H1 (cell line): ENCODE measurements at regions not wholly inside any gene's neighbourhood (a gene's known extent, or its start where the extent isn't known, plus 50 kb on each side); places are given as distances from the start of the nearest gene placed in this dataset.

Experiments used
- CTCF ChIA-PET: fragments of 300-600 bp; sonication (Branson Sonifier 250); formaldehyde crosslinking; loops from one replicate; lab custom pipeline; 2021; ENCODE audit not compliant: partially characterized antibody; lab: Charles Lee
- POLR2A ChIA-PET: fragments of 300-600 bp; sonication (Branson Sonifier 250); formaldehyde crosslinking; loops from one replicate; lab custom pipeline; 2021; ENCODE audit warnings: inconsistent platforms; ENCODE audit not compliant: partially characterized antibody; lab: Charles Lee
- DNase-seq, 2 experiments: peaks; one replicate each; pipeline versions ENCODE4 v3.0.0 to v3.0.0-alpha.2; 2010 to 2022; ENCODE audit warnings: low spot score in 2 of 2, low read depth in 1 of 2, mixed read lengths in 1 of 2
- FAIRE-seq: peaks from 2 replicates; lab custom pipeline; 2011; peaks lifted over from hg19 to GRCh38; lab: Jason Lieb, UNC
- H2AFZ ChIP-seq: 2 replicates; pipeline ENCODE4 v1.8.1; 2012; ENCODE audit warnings: low read length, inconsistent platforms
- H2AK5ac ChIP-seq: 2 replicates; pipeline ENCODE4 v1.6.1; 2013; ENCODE audit warnings: low read depth, low read length
- H2BK120ac ChIP-seq: replicated peaks from 2 replicates; pipeline ENCODE3; 2013; ENCODE audit warnings: low read depth, low read length, inconsistent platforms
- H2BK12ac ChIP-seq: 2 replicates; pipeline ENCODE4 v1.6.1; 2013; ENCODE audit warnings: low read depth, low read length
- H2BK15ac ChIP-seq: 2 replicates; pipeline ENCODE4 v1.6.1; 2013; ENCODE audit warnings: low read length
- H2BK20ac ChIP-seq: 2 replicates; pipeline ENCODE4 v1.6.1; 2013; ENCODE audit warnings: low read length
- H2BK5ac ChIP-seq: 2 replicates; pipeline ENCODE4 v1.6.1; 2013; ENCODE audit warnings: low read depth, low read length
- H3K14ac ChIP-seq: 2 replicates; pipeline ENCODE4 v1.6.1; 2013; ENCODE audit warnings: inconsistent platforms; ENCODE audit not compliant: insufficient read length
- H3K18ac ChIP-seq: 2 replicates; pipeline ENCODE4 v1.6.1; 2013; ENCODE audit warnings: low read length; ENCODE audit errors: extremely low read depth
- H3K23ac ChIP-seq: 2 replicates; pipeline ENCODE4 v1.6.1; 2013; ENCODE audit warnings: inconsistent platforms; ENCODE audit not compliant: insufficient read length
- H3K23me2 ChIP-seq: 2 replicates; pipeline ENCODE4 v1.6.1; 2013; ENCODE audit warnings: low read depth, low read length
- H3K27ac ChIP-seq: 2 replicates; pipeline ENCODE4 v1.6.1; 2011; ENCODE audit warnings: low read depth, low read length, inconsistent platforms
- H3K27me3 ChIP-seq, 4 experiments: replicated peaks in 1 of 4; 1 replicate in 1 of 4; 2 replicates in 3 of 4; pipeline versions ENCODE4 v1.6.1 to v1.8.1; 2011 to 2013; ENCODE audit warnings: low read length in 3 of 4, mild to moderate bottlenecking in 3 of 4, inconsistent platforms in 2 of 4, mixed read lengths in 2 of 4, moderate library complexity in 1 of 4; ENCODE audit not compliant: control insufficient read depth in 3 of 4, insufficient read depth in 3 of 4; ENCODE audit errors: extremely low read depth in 1 of 4
- H3K36me3 ChIP-seq, 4 experiments: 2 replicates each; pipeline versions ENCODE4 v1.6.1 to v1.8.1; 2011 to 2013; ENCODE audit warnings: mild to moderate bottlenecking in 4 of 4, low read length in 3 of 4, moderate library complexity in 2 of 4, control low read depth in 1 of 4, inconsistent platforms in 1 of 4; ENCODE audit not compliant: insufficient read depth in 4 of 4, control insufficient read depth in 2 of 4
- H3K4ac ChIP-seq: replicated peaks from 2 replicates; pipeline ENCODE3; 2013; ENCODE audit warnings: low read length, low read depth, mixed read lengths, inconsistent platforms; ENCODE audit not compliant: insufficient read length
- H3K4me1 ChIP-seq, 4 experiments: replicated peaks in 1 of 4; 1 replicate in 1 of 4; 2 replicates in 3 of 4; pipeline versions ENCODE4 v1.6.1 to v1.8.1; 2011 to 2013; ENCODE audit warnings: low read length in 3 of 4, inconsistent platforms in 2 of 4, mixed read lengths in 1 of 4; ENCODE audit not compliant: insufficient read depth in 4 of 4, control insufficient read depth in 3 of 4
- H3K4me2 ChIP-seq, 2 experiments: 2 replicates each; pipeline versions ENCODE4 v1.6.1 to v1.8.1; 2011 to 2013; ENCODE audit warnings: low read depth in 2 of 2, low read length in 2 of 2, control low read depth in 1 of 2, inconsistent platforms in 1 of 2, mild to moderate bottlenecking in 1 of 2; ENCODE audit not compliant: insufficient read depth in 1 of 2
- H3K4me3 ChIP-seq, 4 experiments: fragments of 200-600, 300-600 bp in 1 of 4; sonication (generic), shearing (Covaris generic), sonication (Bioruptor Twin) in 1 of 4; 2 replicates each; pipeline versions ENCODE4 v1.5.1 to v1.8.1; 2011 to 2016; ENCODE audit warnings: low read length in 4 of 4, low read depth in 3 of 4, control low read depth in 2 of 4, inconsistent platforms in 2 of 4, mild to moderate bottlenecking in 2 of 4, mixed read lengths in 1 of 4, moderate library complexity in 1 of 4; ENCODE audit not compliant: insufficient read depth in 2 of 4; ENCODE audit errors: extremely low read depth in 1 of 4
- H3K56ac ChIP-seq: replicated peaks from 2 replicates; pipeline ENCODE3; 2013; ENCODE audit warnings: low read depth, mild to moderate bottlenecking, mixed read lengths, low read length, inconsistent platforms; ENCODE audit not compliant: insufficient read length
- H3K79me1 ChIP-seq: 2 replicates; pipeline ENCODE4 v1.6.1; 2013; ENCODE audit warnings: low read depth, low read length, control low read depth
- H3K79me2 ChIP-seq, 2 experiments: 2 replicates each; pipeline versions ENCODE4 v1.6.1 to v1.8.1; 2012 to 2013; ENCODE audit warnings: low read length in 2 of 2, mild to moderate bottlenecking in 2 of 2, inconsistent platforms in 1 of 2; ENCODE audit not compliant: insufficient read depth in 2 of 2, control insufficient read depth in 1 of 2
- H3K9ac ChIP-seq, 4 experiments: replicated peaks in 1 of 4; 1 replicate in 1 of 4; 2 replicates in 3 of 4; pipeline versions ENCODE4 v1.6.1 to v1.8.1; 2011 to 2013; ENCODE audit warnings: low read depth in 3 of 4, low read length in 3 of 4, control low read depth in 2 of 4, mild to moderate bottlenecking in 2 of 4, moderate library complexity in 2 of 4, inconsistent platforms in 1 of 4; ENCODE audit errors: extremely low read depth in 1 of 4
- H3K9me3 ChIP-seq, 2 experiments: 2 replicates each; pipeline versions ENCODE4 v1.6.1 to v1.8.1; 2012 to 2013; ENCODE audit warnings: mild to moderate bottlenecking in 2 of 2, moderate library complexity in 2 of 2, control low read depth in 1 of 2, inconsistent platforms in 1 of 2, low read depth in 1 of 2, low read length in 1 of 2, mixed read lengths in 1 of 2; ENCODE audit not compliant: insufficient read depth in 2 of 2
- H4K20me1 ChIP-seq, 2 experiments: replicated peaks in 1 of 2; 2 replicates each; pipeline versions ENCODE3 to v1.8.1; 2011 to 2013; ENCODE audit warnings: inconsistent platforms in 2 of 2, low read length in 2 of 2, mild to moderate bottlenecking in 1 of 2; ENCODE audit not compliant: insufficient read depth in 2 of 2, control insufficient read depth in 1 of 2
- H4K5ac ChIP-seq: 2 replicates; pipeline ENCODE4 v1.6.1; 2013; ENCODE audit warnings: low read length, low read depth, mixed read lengths, inconsistent platforms; ENCODE audit not compliant: insufficient read length
- H4K8ac ChIP-seq: 2 replicates; pipeline ENCODE4 v1.8.0; 2013; ENCODE audit warnings: mild to moderate bottlenecking, moderate library complexity, low read length, inconsistent platforms; ENCODE audit not compliant: insufficient read depth; ENCODE audit errors: extremely low read depth
- H4K91ac ChIP-seq: replicated peaks from 2 replicates; pipeline ENCODE3; 2013; ENCODE audit warnings: low read length, mixed read lengths, inconsistent platforms; ENCODE audit not compliant: insufficient read length
- ATF2 ChIP-seq: IDR thresholded peaks from 2 replicates; pipeline ENCODE4 v1.6.1; 2012; ENCODE audit warnings: low read length, inconsistent platforms
- BCL11A ChIP-seq, 2 experiments: IDR thresholded peaks; one replicate each; pipeline ENCODE4 v1.6.1; 2011; ENCODE audit warnings: low read depth in 2 of 2, low read length in 2 of 2, mild to moderate bottlenecking in 2 of 2
- HDAC2 ChIP-seq, 2 experiments: fragments of 300-600 bp in 1 of 2; sonication (generic) in 1 of 2; IDR thresholded peaks; 2 replicates each; pipeline ENCODE4 v1.6.1; 2011 to 2012; ENCODE audit warnings: low read depth in 2 of 2, low read length in 2 of 2, mild to moderate bottlenecking in 2 of 2, moderate library complexity in 2 of 2, borderline replicate concordance in 1 of 2, inconsistent platforms in 1 of 2
- KDM5A ChIP-seq: fragments of 200-600 bp; IDR thresholded peaks from 2 replicates; pipeline ENCODE4 v1.7.1; 2012; ENCODE audit warnings: mild to moderate bottlenecking, low read length, inconsistent platforms, mixed read lengths
- MAX ChIP-seq: IDR thresholded peaks from 2 replicates; pipeline ENCODE4 v1.6.1; 2012; ENCODE audit warnings: inconsistent platforms
- RBBP5 ChIP-seq: IDR thresholded peaks from 2 replicates; pipeline ENCODE4 v1.7.1; 2012; ENCODE audit warnings: low read depth, mild to moderate bottlenecking, inconsistent platforms, low read length, moderate library complexity, borderline replicate concordance
- SAP30 ChIP-seq: fragments of 300-600 bp; sonication (generic); IDR thresholded peaks from 2 replicates; pipeline ENCODE4 v1.7.1; 2012; ENCODE audit warnings: low read length, moderate library complexity, mild to moderate bottlenecking, inconsistent platforms; ENCODE audit not compliant: insufficient read depth, insufficient replicate concordance
- SP1 ChIP-seq: IDR thresholded peaks from 2 replicates; pipeline ENCODE4 v1.6.1; 2011; ENCODE audit warnings: low read depth, low read length
- ZNF274 ChIP-seq: IDR thresholded peaks from 2 replicates; pipeline ENCODE4 v1.7.0; 2012; ENCODE audit warnings: low read length, borderline replicate concordance; ENCODE audit errors: extremely low read depth
- WGBS, 2 experiments: shearing (Covaris generic) in 1 of 2; methylation state at CpG; one replicate each; pipeline versions ENCODE4 v1.1.6 to v1.1.7; 2013 to 2015; ENCODE audit warnings: low lambda C conversion rate in 2 of 2, mixed read lengths in 2 of 2, inconsistent platforms in 1 of 2, low coverage in 1 of 2, missing lambda C conversion rate in 1 of 2; ENCODE audit not compliant: insufficient replicate concordance in 2 of 2, insufficient coverage in 1 of 2, insufficient read length in 1 of 2; ENCODE audit errors: extremely low coverage in 1 of 2, missing lambda C conversion rate in 1 of 2; 5-methylcytosine and 5-hydroxymethylcytosine counted together

- no peak overlapping the region for H3K4ac ChIP-seq
- no peak overlapping the region for H3K18ac ChIP-seq
- no peaks in the 10 kb centered on the region for H3K79me1 ChIP-seq
These were observed 64.8 kb upstream of the IGFBPL1 start for GRCh38 chr9:38489057-38489456.

More at GRCh38 chr9:38489057-38489456, 64.8 kb upstream of the IGFBPL1 start:
- no peak overlapping the region for H3K9ac ChIP-seq
- H3K27me3 ChIP-seq = no peaks in the 10 kb centered on the region
- H3K4me2 ChIP-seq = no peak overlapping the region
- H3K79me2 ChIP-seq = no peaks in the 10 kb centered on the region
- no peak overlapping the region for H2BK20ac ChIP-seq
- no peak for FAIRE-seq
- H2BK12ac ChIP-seq = no peak overlapping the region
- H4K91ac ChIP-seq = no peak overlapping the region
- no peak overlapping the region for H2BK120ac ChIP-seq
- WGBS, 2 experiments = 84% methylated on average over 21 of the region's 21 CpGs; no CpG with 5 or more reads in 1 of the 2 experiments
- ChIA-PET CTCF (no interaction called here), POLR2A (no interaction called here)
- H2AK5ac ChIP-seq = no peak overlapping the region
- H3K27ac ChIP-seq = no peak overlapping the region
- H4K8ac ChIP-seq = no peak overlapping the region; the same call in 1 of the 2 replicates
- 0 out of 2 replicates have a peak overlapping the region, but pooled peaks have one; percentile 70 for H2AFZ ChIP-seq
- no peak overlapping the region for H2BK15ac ChIP-seq
- H3K14ac ChIP-seq = no peak overlapping the region
- H4K20me1 ChIP-seq = no peaks in the 10 kb centered on the region
- no peak overlapping the region for H3K56ac ChIP-seq
- no peak for DNase-seq
- H3K23me2 ChIP-seq = no peaks in the 10 kb centered on the region
- H3K9me3 ChIP-seq = no peaks in the 10 kb centered on the region; a peak in 1 of 4 replicates
- H2BK5ac ChIP-seq = no peak overlapping the region
- no peak for TF ChIP-seq ATF2
- TF ChIP-seq ZNF274 = no peak
- no peak for TF ChIP-seq HDAC2 (IDR thresholded peaks at IDR 0.05; ENCODE audit: borderline replicate concordance in 1 of 2, low read depth in 2 of 2, low read length in 2 of 2)
- TF ChIP-seq MAX = no peak
- no peak for TF ChIP-seq RBBP5
- TF ChIP-seq SP1 = no peak
- no peak for TF ChIP-seq KDM5A
- TF ChIP-seq SAP30 = no peak
- no peak for TF ChIP-seq BCL11A (IDR thresholded peaks at IDR 0.05; ENCODE audit: low read depth in 2 of 2, low read length in 2 of 2)
- H3K4me1 ChIP-seq = peaks cover 4 to 14% (median 10%) of the 10 kb centered on the region in 4 experiments; a peak in 6 of 7 replicates
- no peaks in the 10 kb centered on the region for H3K36me3 ChIP-seq
- no peak overlapping the region for H4K5ac ChIP-seq
- H3K4me3 ChIP-seq = no peak overlapping the region
- H3K23ac ChIP-seq = no peak overlapping the region
